ENCODE measurements at regions not wholly inside any gene's neighbourhood (a gene's known extent, or its start where the extent isn't known, plus 50 kb on each side); places are given as distances from the start of the nearest gene placed in this dataset.

GRCh38 chr5:3217771-3218495 is 377.7 kb upstream of the IRX1 start:
- Histone ChIP-seq H4K20me1 (ENCODE audit: insufficient read depth) (no peaks in the 10 kb centered on the region), H3K4me1 (ENCODE audit: control insufficient read depth in 1 of 2, insufficient read depth in 2 of 2, low read length in 2 of 2) (no peaks in the 10 kb centered on the region), H3K9ac (ENCODE audit: low read length) (no peak overlapping the region), H3K4me2 (ENCODE audit: low read length) (no peak overlapping the region), H3K4me3 (replicated peaks in 1 of 2; ENCODE audit: low read depth in 1 of 2, low read length in 2 of 2) (no peak overlapping the region), H3K36me3 (ENCODE audit: control insufficient read depth in 1 of 2, insufficient read depth in 2 of 2, low read length in 2 of 2) (no peaks in the 10 kb centered on the region), H3K27ac (ENCODE audit: low read depth, low read length) (no peak overlapping the region), H3K9me2 (ENCODE audit: insufficient read depth) (no peaks in the 10 kb centered on the region), H3K27me3 (ENCODE audit: insufficient read depth, low read length) (no peaks in the 10 kb centered on the region), H3K79me2 (ENCODE audit: insufficient read depth, low read length) (no peaks in the 10 kb centered on the region), H2AFZ (ENCODE audit: low read depth, low read length, poor library complexity, severe bottlenecking) (no peak overlapping the region), H3K9me3 (ENCODE audit: control insufficient read depth in 1 of 2, insufficient read depth in 1 of 2, low read depth in 1 of 2, low read length in 2 of 2) (peaks cover 0 to 16% of the 10 kb centered on the region in 2 experiments; a peak in 2 of 4 replicates)
- ChIA-PET RAD21 (ENCODE audit: low non-redundant PET in 1 of 2, low total read pairs in 2 of 2, uncharacterized antibody in 2 of 2, unreplicated experiment in 2 of 2) (no interaction called here), POLR2A (no interaction called here), CTCF (no interaction called here)
- DNase-seq (ENCODE audit: low read depth, low spot score), result no peak
- no peak for ATAC-seq
- intact Hi-C loops (cut with micrococcal nuclease), result no loop called here
- TF ChIP-seq SIN3A (IDR thresholded peaks at IDR 0.05; ENCODE audit: low read depth), result no peak
- no peak for TF ChIP-seq CBX3 (IDR thresholded peaks at IDR 0.05; ENCODE audit: low read depth)
- no peak for TF ChIP-seq SP1 (IDR thresholded peaks at IDR 0.05; ENCODE audit: low read depth)
- TF ChIP-seq EGR1 (IDR thresholded peaks at IDR 0.05; ENCODE audit: low read depth), result no peak
- no peak for TF ChIP-seq YY1 (IDR thresholded peaks at IDR 0.05; ENCODE audit: extremely low read depth, insufficient replicate concordance, low read depth, low read length)
- TF ChIP-seq ZFX (IDR thresholded peaks at IDR 0.05), result no peak
- TF ChIP-seq TCF7L2 (IDR thresholded peaks at IDR 0.05; ENCODE audit: borderline replicate concordance, extremely low read depth, insufficient read depth, insufficient read length), result no peak
- no peak for TF ChIP-seq POLR2AphosphoS5 (IDR thresholded peaks at IDR 0.05; ENCODE audit: low read depth, low read length)
- no peak for TF ChIP-seq MAX (IDR thresholded peaks at IDR 0.05)
- no peak for TF ChIP-seq ZNF274 (IDR thresholded peaks at IDR 0.05; ENCODE audit: low read depth, low read length)
- TF ChIP-seq CEBPB (IDR thresholded peaks at IDR 0.05; ENCODE audit: low read depth), result no peak
- TF ChIP-seq ATF3 (IDR thresholded peaks at IDR 0.05), result no peak
- no peak for TF ChIP-seq RAD21 (IDR thresholded peaks at IDR 0.05; ENCODE audit: low read depth)
- TF ChIP-seq ZBTB33 (IDR thresholded peaks at IDR 0.05; ENCODE audit: extremely low read depth, insufficient replicate concordance, low read length), result no peak
- no peak for TF ChIP-seq SRF (IDR thresholded peaks at IDR 0.05; ENCODE audit: low read depth)
- TF ChIP-seq ELF1 (IDR thresholded peaks at IDR 0.05; ENCODE audit: borderline replicate concordance, low read depth), result no peak
- TF ChIP-seq REST (IDR thresholded peaks at IDR 0.05; ENCODE audit: low read depth), result no peak
- TF ChIP-seq POLR2A (IDR thresholded peaks at IDR 0.05; ENCODE audit: borderline replicate concordance, extremely low read depth, insufficient read depth, insufficient read length), result no peak
- no peak for TF ChIP-seq EZH2 (IDR thresholded peaks at IDR 0.05)
- no peak for TF ChIP-seq CTCF (IDR thresholded peaks at IDR 0.05 in 2 of 3, conservative IDR thresholded peaks at IDR 0.05 in 1 of 3; ENCODE audit: borderline replicate concordance in 1 of 3, insufficient read depth in 1 of 3, low read depth in 2 of 3, low read length in 2 of 3)
- no TSS peak for BruUV-seq (replicated peaks)
